ENCODE measurements at regions not wholly inside any gene's neighbourhood (a gene's known extent, or its start where the extent isn't known, plus 50 kb on each side); places are given as distances from the start of the nearest gene placed in this dataset.
"Not testable (repeated sequence)": the region's sequence is repeated elsewhere in the genome, so short reads cannot be mapped to it uniquely, and the experiment has no call there.

- DNase-seq, result peak; percentile 34 to 57
Measured at GRCh38 chr4:137393044-137393443, 139.2 kb downstream of the PCDH18 start.

GRCh38 chr4:137390707-137391106 lies 141.6 kb downstream of the PCDH18 start:
- no peak for DNase-seq

GRCh38 chr4:137389911-137390520 lies 142.3 kb downstream of the PCDH18 start:
- no peak for DNase-seq

GRCh38 chr4:137387924-137388323 lies 144.4 kb downstream of the PCDH18 start:
- DNase-seq, result no peak

GRCh38 chr4:137384476-137384875 lies 147.8 kb downstream of the PCDH18 start:
- DNase-seq, result no peak

- no peak for DNase-seq
Measured at GRCh38 chr4:137378821-137379220, 153.5 kb downstream of the PCDH18 start.

GRCh38 chr4:137378393-137378792 lies 153.9 kb downstream of the PCDH18 start:
- no peak for DNase-seq

GRCh38 chr4:137376312-137376711 lies 156.0 kb downstream of the PCDH18 start:
- no peak for DNase-seq

- DNase-seq, result no peak
Measured at GRCh38 chr4:137375111-137375850, 157.0 kb downstream of the PCDH18 start.

GRCh38 chr4:137370679-137371078 lies 161.6 kb downstream of the PCDH18 start:
- DNase-seq, result no peak

GRCh38 chr4:137370206-137370633 lies 162.1 kb downstream of the PCDH18 start:
- no peak for DNase-seq

- DNase-seq, result no peak
Measured at GRCh38 chr4:137367620-137368019, 164.7 kb downstream of the PCDH18 start.

- no peak for DNase-seq
Measured at GRCh38 chr4:137363496-137363895, 168.8 kb downstream of the PCDH18 start.

GRCh38 chr4:137361756-137362470 lies 170.4 kb downstream of the PCDH18 start:
- DNase-seq, result no peak

GRCh38 chr4:137360761-137361160 lies 171.5 kb downstream of the PCDH18 start:
- DNase-seq, result no peak

- DNase-seq, result no peak
Measured at GRCh38 chr4:137359691-137360315, 172.5 kb downstream of the PCDH18 start.

- DNase-seq, result not testable (repeated sequence)
Measured at GRCh38 chr4:137354562-137354961, 177.7 kb downstream of the PCDH18 start.

- no peak for DNase-seq
Measured at GRCh38 chr4:137347371-137347770, 184.9 kb downstream of the PCDH18 start.

GRCh38 chr4:137345597-137345996 lies 186.7 kb downstream of the PCDH18 start:
- no peak for DNase-seq

- DNase-seq, result no peak
Measured at GRCh38 chr4:137343221-137343620, 189.1 kb downstream of the PCDH18 start.

- DNase-seq, result no peak
Measured at GRCh38 chr4:137333031-137333430, 199.3 kb downstream of the PCDH18 start.

GRCh38 chr4:137312257-137312656 lies 220.0 kb downstream of the PCDH18 start:
- no peak for DNase-seq

Measured in SHP77 (cell line).